ENCODE measurements at regions not wholly inside any gene's neighbourhood (a gene's known extent, or its start where the extent isn't known, plus 50 kb on each side); places are given as distances from the start of the nearest gene placed in this dataset.
"Not testable (repeated sequence)": the region's sequence is repeated elsewhere in the genome, so short reads cannot be mapped to it uniquely, and the experiment has no call there.

- DNase-seq (ENCODE audit: low spot score) = not testable (repeated sequence)
Observed at GRCh38 chr18:15026041-15026440, 278.1 kb downstream of the ANKRD30B start.

- not testable (repeated sequence) for DNase-seq (ENCODE audit: low spot score)
Observed at GRCh38 chr18:15028037-15028436, 280.1 kb downstream of the ANKRD30B start.

- DNase-seq (ENCODE audit: low spot score) = not testable (repeated sequence)
Observed at GRCh38 chr18:15060279-15060880, 312.4 kb downstream of the ANKRD30B start.

- not testable (repeated sequence) for DNase-seq (ENCODE audit: low spot score)
Observed at GRCh38 chr18:15061289-15061896, 313.4 kb downstream of the ANKRD30B start.

- DNase-seq (ENCODE audit: low spot score) = not testable (repeated sequence)
Observed at GRCh38 chr18:15066434-15066833, 318.5 kb downstream of the ANKRD30B start.

- DNase-seq (ENCODE audit: low spot score) = not testable (repeated sequence)
Observed at GRCh38 chr18:15071311-15071710, 323.3 kb downstream of the ANKRD30B start.

All from mesenteric fat pad (tissue), 1 donor.